Activated T-cell treated with anti-CD3 and anti-CD28 coated beads, Interleukin-2, amount 50 U/mL, for 4 hours (primary cell): ENCODE measurements at regions not wholly inside any gene's neighbourhood (a gene's known extent, or its start where the extent isn't known, plus 50 kb on each side); places are given as distances from the start of the nearest gene placed in this dataset.

Experiments
- ATAC-seq, 2 donors: fragments of 200-7000 bp; cut with Tn5 transposase; one replicate each; pipeline ENCODE4 v1.10.0; 2021
- DNase-seq: peaks from one replicate; pipeline ENCODE4 v3.0.0-alpha.2; 2020
- H3K27me3 Mint-ChIP-seq: one replicate; pipeline ENCODE4 v1.8.0; 2021; ENCODE audit warnings: low read depth, mixed read lengths
- H3K36me3 Mint-ChIP-seq: one replicate; pipeline ENCODE4 v1.8.0; 2022; ENCODE audit warnings: mixed read lengths; ENCODE audit not compliant: insufficient read depth
- H3K4me1 Mint-ChIP-seq: one replicate; pipeline ENCODE4 v1.8.0; 2021; ENCODE audit warnings: low read depth, mixed read lengths
- H3K4me3 Mint-ChIP-seq: one replicate; pipeline ENCODE4 v1.8.0; 2021; ENCODE audit warnings: mild to moderate bottlenecking, moderate library complexity, mixed read lengths
- H3K9me3 Mint-ChIP-seq: one replicate; pipeline ENCODE4 v1.8.0; 2021; ENCODE audit warnings: mixed read lengths

GRCh38 chr11:23976426-23976825 is 520.4 kb upstream of the LUZP2 start:
- no peaks in the 10 kb centered on the region for H3K36me3 Mint-ChIP-seq
- peaks cover 4% of the 10 kb centered on the region for H3K9me3 Mint-ChIP-seq
- ATAC-seq (no peak), DNase-seq (no peak)
- H3K4me1 Mint-ChIP-seq, result no peaks in the 10 kb centered on the region
- H3K27me3 Mint-ChIP-seq, result no peaks in the 10 kb centered on the region
- no peak overlapping the region for H3K4me3 Mint-ChIP-seq

- Mint-ChIP-seq H3K4me3 (no peak overlapping the region), H3K27me3 (no peaks in the 10 kb centered on the region), H3K4me1 (no peaks in the 10 kb centered on the region), H3K9me3 (peaks cover 4% of the 10 kb centered on the region), H3K36me3 (no peaks in the 10 kb centered on the region)
- DNase-seq (no peak), ATAC-seq (no peak)
Observed at GRCh38 chr11:23976841-23977271, 520.0 kb upstream of the LUZP2 start.

GRCh38 chr11:23988381-23989006 is 508.4 kb upstream of the LUZP2 start:
- Mint-ChIP-seq H3K27me3 (no peaks in the 10 kb centered on the region), H3K36me3 (no peaks in the 10 kb centered on the region), H3K4me1 (no peaks in the 10 kb centered on the region), H3K9me3 (peaks cover 15% of the 10 kb centered on the region), H3K4me3 (no peak overlapping the region)
- ATAC-seq, result no peak
- no peak for DNase-seq

GRCh38 chr11:23990346-23991164 is 506.3 kb upstream of the LUZP2 start:
- Mint-ChIP-seq H3K36me3 (no peaks in the 10 kb centered on the region), H3K4me3 (no peak overlapping the region), H3K27me3 (no peaks in the 10 kb centered on the region), H3K4me1 (no peaks in the 10 kb centered on the region), H3K9me3 (peaks cover 9% of the 10 kb centered on the region)
- no peak for ATAC-seq
- DNase-seq, result no peak

GRCh38 chr11:23991165-23991539 is 505.7 kb upstream of the LUZP2 start:
- Mint-ChIP-seq H3K4me1 (no peaks in the 10 kb centered on the region), H3K9me3 (peaks cover 12% of the 10 kb centered on the region)

GRCh38 chr11:23995891-23996290 is 501.0 kb upstream of the LUZP2 start:
- Mint-ChIP-seq H3K36me3 (no peaks in the 10 kb centered on the region), H3K9me3 (peaks cover 35% of the 10 kb centered on the region), H3K4me3 (no peak overlapping the region), H3K4me1 (no peaks in the 10 kb centered on the region), H3K27me3 (no peaks in the 10 kb centered on the region)
- no peak for ATAC-seq
- no peak for DNase-seq

More at GRCh38 chr11:23991165-23991539, 505.7 kb upstream of the LUZP2 start:
- DNase-seq, result no peak
- Mint-ChIP-seq H3K36me3 (no peaks in the 10 kb centered on the region), H3K27me3 (no peaks in the 10 kb centered on the region), H3K4me3 (no peak overlapping the region)
- ATAC-seq, result no peak

GRCh38 chr11:23997356-23997755 is 499.5 kb upstream of the LUZP2 start:
- no peak for ATAC-seq
- DNase-seq, result no peak
- H3K27me3 Mint-ChIP-seq, result no peaks in the 10 kb centered on the region
- H3K9me3 Mint-ChIP-seq, result peaks cover 43% of the 10 kb centered on the region
- H3K4me3 Mint-ChIP-seq, result no peak overlapping the region
- H3K36me3 Mint-ChIP-seq, result no peaks in the 10 kb centered on the region
- no peaks in the 10 kb centered on the region for H3K4me1 Mint-ChIP-seq

- DNase-seq (no peak), ATAC-seq (no peak)
- peaks cover 28% of the 10 kb centered on the region for H3K9me3 Mint-ChIP-seq
- no peak overlapping the region for H3K4me3 Mint-ChIP-seq
- no peaks in the 10 kb centered on the region for H3K4me1 Mint-ChIP-seq
- H3K27me3 Mint-ChIP-seq, result no peaks in the 10 kb centered on the region
- H3K36me3 Mint-ChIP-seq, result no peaks in the 10 kb centered on the region
Observed at GRCh38 chr11:24005202-24005876, 491.5 kb upstream of the LUZP2 start.

- Mint-ChIP-seq H3K4me3 (no peak overlapping the region), H3K27me3 (no peaks in the 10 kb centered on the region), H3K4me1 (no peaks in the 10 kb centered on the region), H3K36me3 (no peaks in the 10 kb centered on the region), H3K9me3 (peaks cover 18% of the 10 kb centered on the region)
- DNase-seq, result no peak
- no peak for ATAC-seq
Observed at GRCh38 chr11:24043842-24044241, 453.0 kb upstream of the LUZP2 start.

GRCh38 chr11:24046731-24047130 is 450.1 kb upstream of the LUZP2 start:
- Mint-ChIP-seq H3K36me3 (no peaks in the 10 kb centered on the region), H3K4me3 (no peak overlapping the region), H3K9me3 (peaks cover 25% of the 10 kb centered on the region), H3K4me1 (no peaks in the 10 kb centered on the region), H3K27me3 (no peaks in the 10 kb centered on the region)
- no peak for DNase-seq
- no peak for ATAC-seq

- DNase-seq, result no peak
- no peak overlapping the region for H3K4me3 Mint-ChIP-seq
- ATAC-seq, result no peak
- H3K4me1 Mint-ChIP-seq, result no peaks in the 10 kb centered on the region
- no peaks in the 10 kb centered on the region for H3K27me3 Mint-ChIP-seq
- no peaks in the 10 kb centered on the region for H3K9me3 Mint-ChIP-seq
- H3K36me3 Mint-ChIP-seq, result no peaks in the 10 kb centered on the region
Observed at GRCh38 chr11:24056051-24056450, 440.8 kb upstream of the LUZP2 start.

GRCh38 chr11:24060125-24060524 is 436.7 kb upstream of the LUZP2 start:
- Mint-ChIP-seq H3K4me3 (no peak overlapping the region), H3K4me1 (no peaks in the 10 kb centered on the region), H3K9me3 (no peaks in the 10 kb centered on the region), H3K36me3 (no peaks in the 10 kb centered on the region), H3K27me3 (no peaks in the 10 kb centered on the region)
- DNase-seq, result no peak
- ATAC-seq, result no peak

- H3K4me1 Mint-ChIP-seq, result no peaks in the 10 kb centered on the region
- H3K27me3 Mint-ChIP-seq, result no peaks in the 10 kb centered on the region
- ATAC-seq (no peak), DNase-seq (no peak)
- H3K9me3 Mint-ChIP-seq, result no peaks in the 10 kb centered on the region
- H3K36me3 Mint-ChIP-seq, result no peaks in the 10 kb centered on the region
- no peak overlapping the region for H3K4me3 Mint-ChIP-seq
Observed at GRCh38 chr11:24064309-24064903, 432.4 kb upstream of the LUZP2 start.

- Mint-ChIP-seq H3K27me3 (no peaks in the 10 kb centered on the region), H3K9me3 (peaks cover 10% of the 10 kb centered on the region), H3K36me3 (no peaks in the 10 kb centered on the region), H3K4me3 (no peak overlapping the region), H3K4me1 (no peaks in the 10 kb centered on the region)
- no peak for DNase-seq
- ATAC-seq, result no peak
Observed at GRCh38 chr11:24068197-24068596, 428.7 kb upstream of the LUZP2 start.
